Stomach (tissue), 4 donors: ENCODE measurements at regions not wholly inside any gene's neighbourhood (a gene's known extent, or its start where the extent isn't known, plus 50 kb on each side); places are given as distances from the start of the nearest gene placed in this dataset.

Experiments used
- CTCF ChIP-seq, 7 experiments: fragments of 450-650 bp in 4 of 7; fragments of 200-600 bp in 3 of 7; sonication (generic) in 3 of 7; IDR thresholded peaks; one replicate each; pipeline ENCODE4 v1.5.1; 2016 to 2019; ENCODE audit warnings: antibody characterized with exemption in 7 of 7, control low read depth in 2 of 7, mild to moderate bottlenecking in 1 of 7
- POLR2A ChIP-seq, 4 donors: fragments of 450-650 bp; IDR thresholded peaks; one replicate each; pipeline ENCODE4 v1.6.1; 2016; ENCODE audit warnings: antibody characterized with exemption in 4 of 4, control low read depth in 2 of 4, mild to moderate bottlenecking in 1 of 4, moderate library complexity in 1 of 4
- POLR2AphosphoS5 ChIP-seq, 3 donors: sonication (generic); formaldehyde crosslinking; IDR thresholded peaks; one replicate each; pipeline ENCODE4 v1.6.1; 2016; ENCODE audit warnings: antibody characterized with exemption in 3 of 3

DNA sequence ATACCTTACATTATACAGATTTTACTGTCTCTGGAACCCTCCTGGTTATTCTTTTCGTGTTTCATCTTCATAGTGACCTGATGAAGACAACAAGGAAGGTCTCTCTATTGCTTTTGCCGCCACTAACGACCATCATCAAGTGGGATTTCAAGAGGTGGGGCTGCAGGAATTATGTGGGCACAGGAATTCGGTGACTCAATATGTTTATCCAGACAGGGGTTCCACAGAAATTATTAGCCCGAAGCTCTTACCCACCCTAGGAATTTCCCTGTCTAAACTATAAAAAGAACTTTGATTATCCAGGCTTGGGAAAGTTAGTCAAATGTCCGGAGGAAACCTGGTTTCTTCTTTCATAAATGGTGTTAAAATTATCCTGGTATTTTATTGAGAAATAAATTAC, 566.8 kb upstream of the TENM4 start:
- TF ChIP-seq CTCF (IDR thresholded peaks at IDR 0.05) (no peak), POLR2A (IDR thresholded peaks at IDR 0.05) (no peak), POLR2AphosphoS5 (IDR thresholded peaks at IDR 0.05) (no peak)
